ENCODE measurements at regions not wholly inside any gene's neighbourhood (a gene's known extent, or its start where the extent isn't known, plus 50 kb on each side); places are given as distances from the start of the nearest gene placed in this dataset.

- peak in 1 of 7 donors; percentile 12 for DNase-seq
- 45 to 65% (median 64%) methylated on average over 5 of the region's 5 CpGs for WGBS, 4 donors
- intact Hi-C loops (cut with DNase I), result no loop called here
Observed at GRCh38 chr6:126696921-126697693, 357.2 kb downstream of the CENPW start.

DNA sequence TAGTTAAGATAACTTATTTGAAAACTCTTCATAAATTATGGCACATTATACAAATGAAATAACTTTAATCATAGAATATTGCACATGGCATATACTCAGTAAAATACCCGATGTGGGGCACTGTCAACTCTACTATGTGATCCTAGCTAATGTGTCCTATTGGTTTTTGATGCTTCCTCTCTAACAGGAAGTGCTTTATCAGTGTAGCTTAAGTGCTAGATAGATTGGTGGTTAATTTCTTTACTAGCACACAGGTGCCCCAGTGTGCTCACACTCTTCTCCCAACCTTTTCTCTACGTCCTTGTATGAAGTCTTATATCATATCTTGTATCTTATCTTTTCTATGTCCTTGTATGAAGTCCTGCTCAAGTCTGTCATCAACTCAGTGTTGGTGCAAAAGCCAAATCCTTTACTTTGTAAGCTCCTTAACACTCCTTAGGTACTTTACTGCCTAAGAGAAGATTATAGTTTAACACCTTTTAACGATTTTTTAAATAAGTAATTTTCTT is 358.9 kb downstream of the CENPW start:
- no peaks in the 10 kb centered on the region for H3K4me1 ChIP-seq (replicated peaks in 1 of 2)
- H3K4me3 ChIP-seq, result no peak overlapping the region
- intact Hi-C loops (cut with DNase I), result no loop called here
- 38 to 53% (median 50%) methylated on average over 3 of the region's 3 CpGs for WGBS, 4 donors
- no peaks in the 10 kb centered on the region for H3K36me3 ChIP-seq (replicated peaks in 1 of 2)
- no peaks in the 10 kb centered on the region for H3K27me3 ChIP-seq
- no peak for TF ChIP-seq POLR2A (IDR thresholded peaks at IDR 0.05)
- TF ChIP-seq CTCF (IDR thresholded peaks at IDR 0.05), result no peak
- no peaks in the 10 kb centered on the region for H3K9me3 ChIP-seq (replicated peaks in 1 of 3)
- DNase-seq, result no peak
- no peak overlapping the region for H3K27ac ChIP-seq

More at GRCh38 chr6:126696921-126697693, 357.2 kb downstream of the CENPW start:
- Histone ChIP-seq H3K4me1 (replicated peaks in 1 of 2) (no peaks in the 10 kb centered on the region), H3K27me3 (no peaks in the 10 kb centered on the region), H3K9me3 (replicated peaks in 1 of 3) (no peaks in the 10 kb centered on the region), H3K27ac (no peak overlapping the region), H3K36me3 (replicated peaks in 1 of 2) (no peaks in the 10 kb centered on the region), H3K4me3 (no peak overlapping the region)
- no peak for TF ChIP-seq POLR2A (IDR thresholded peaks at IDR 0.05)
- no peak for TF ChIP-seq CTCF (IDR thresholded peaks at IDR 0.05)

GRCh38 chr6:126701676-126702560 is 362.0 kb downstream of the CENPW start:
- Histone ChIP-seq H3K27ac (no peak overlapping the region), H3K27me3 (no peaks in the 10 kb centered on the region), H3K9me3 (replicated peaks in 1 of 3) (no peaks in the 10 kb centered on the region), H3K36me3 (replicated peaks in 1 of 2) (no peaks in the 10 kb centered on the region), H3K4me3 (no peak overlapping the region), H3K4me1 (replicated peaks in 1 of 2) (no peaks in the 10 kb centered on the region)
- 77 to 82% (median 78%) methylated on average over 5 of the region's 5 CpGs for WGBS, 4 donors
- TF ChIP-seq POLR2A (IDR thresholded peaks at IDR 0.05) (no peak), CTCF (IDR thresholded peaks at IDR 0.05) (no peak)
- intact Hi-C loops (cut with DNase I), result no loop called here
- no peak for DNase-seq

- no peak for TF ChIP-seq POLR2A (IDR thresholded peaks at IDR 0.05)
- TF ChIP-seq CTCF (IDR thresholded peaks at IDR 0.05), result no peak
- intact Hi-C loops (cut with DNase I), result no loop called here
- Histone ChIP-seq H3K4me1 (replicated peaks in 1 of 2) (no peaks in the 10 kb centered on the region), H3K9me3 (replicated peaks in 1 of 3) (no peaks in the 10 kb centered on the region), H3K27me3 (no peaks in the 10 kb centered on the region), H3K4me3 (no peak overlapping the region), H3K27ac (no peak overlapping the region), H3K36me3 (replicated peaks in 1 of 2) (no peaks in the 10 kb centered on the region)
- DNase-seq, result no peak
- 66 to 71% (median 70%) methylated on average over 2 of the region's 2 CpGs for WGBS, 4 donors
Observed at GRCh38 chr6:126716032-126716431, 376.1 kb downstream of the CENPW start.
